ENCODE measurements at regions not wholly inside any gene's neighbourhood (a gene's known extent, or its start where the extent isn't known, plus 50 kb on each side); places are given as distances from the start of the nearest gene placed in this dataset.
A peak's percentile ranks its signal among the peaks of the same experiment; 100 is the strongest.
"Not testable (repeated sequence)": the region's sequence is repeated elsewhere in the genome, so short reads cannot be mapped to it uniquely, and the experiment has no call there.

- peak; percentile 69 for DNase-seq (ENCODE audit: low read depth, low spot score)
Measured at GRCh38 chr17:30731210-30732132, 93.0 kb downstream of the CRLF3 start.

GRCh38 chr17:30730837-30731209 lies 93.7 kb downstream of the CRLF3 start:
- not testable (repeated sequence) for DNase-seq (ENCODE audit: low read depth, low spot score)

- DNase-seq (ENCODE audit: low read depth, low spot score): not testable (repeated sequence)
Measured at GRCh38 chr17:30730171-30730836, 94.2 kb downstream of the CRLF3 start.

- not testable (repeated sequence) for DNase-seq (ENCODE audit: low read depth, low spot score)
Measured at GRCh38 chr17:30729471-30730170, 94.9 kb downstream of the CRLF3 start.

GRCh38 chr17:30727517-30727916 lies 97.0 kb downstream of the CRLF3 start:
- not testable (repeated sequence) for DNase-seq (ENCODE audit: low read depth, low spot score)

DNA sequence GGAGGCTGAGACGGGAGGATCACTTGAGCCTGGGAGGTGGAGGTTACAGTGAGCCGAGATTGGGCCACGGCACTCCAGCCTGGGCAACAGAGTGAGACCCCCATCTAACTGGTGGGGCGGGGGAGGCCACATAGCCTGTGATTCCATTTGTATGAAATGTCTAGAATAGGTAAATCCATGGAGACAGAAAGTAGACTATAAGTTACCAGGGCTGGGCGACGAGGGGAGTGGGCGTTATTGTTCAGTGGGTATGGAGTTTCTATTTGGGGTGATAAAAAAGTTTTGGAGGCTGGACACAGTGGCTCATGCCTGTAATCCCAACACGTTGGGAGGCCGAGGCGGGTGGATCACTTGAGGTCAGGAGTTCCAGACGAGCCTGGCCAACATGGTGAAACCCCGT lies 97.8 kb downstream of the CRLF3 start:
- not testable (repeated sequence) for DNase-seq (ENCODE audit: low read depth, low spot score)

GRCh38 chr17:30726310-30726709 lies 98.2 kb downstream of the CRLF3 start:
- DNase-seq (ENCODE audit: low read depth, low spot score): not testable (repeated sequence)

DNA sequence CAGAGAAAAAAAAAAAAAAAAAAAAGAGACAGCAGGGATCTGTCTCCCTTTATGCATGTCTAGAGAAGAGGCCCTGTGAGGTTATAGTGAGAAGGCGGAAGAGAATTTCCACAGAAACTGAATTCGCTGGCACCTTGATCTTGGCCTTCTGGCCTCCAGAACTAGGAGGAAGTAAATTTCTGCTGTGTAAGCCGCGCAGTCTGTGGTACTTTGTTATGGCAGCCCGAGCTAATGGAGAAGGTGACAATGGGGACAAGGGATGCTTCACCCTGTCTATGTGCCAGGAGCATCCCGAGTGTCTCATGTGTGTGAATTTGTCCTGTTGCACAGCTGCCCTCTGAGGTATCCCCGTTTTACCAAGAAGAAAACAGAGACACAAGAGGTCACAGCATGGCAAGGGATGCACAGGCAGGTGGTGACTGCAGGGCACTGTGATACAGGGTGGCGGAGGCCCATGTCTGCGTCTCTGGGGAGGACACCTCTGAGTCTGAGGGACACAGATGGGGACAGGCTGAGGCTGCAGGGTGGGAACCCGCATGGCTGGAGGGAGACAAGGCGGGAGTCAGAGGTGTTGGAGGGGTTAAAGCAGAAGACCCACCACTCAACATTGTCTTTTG lies 100.3 kb downstream of the CRLF3 start:
- not testable (repeated sequence) for DNase-seq (ENCODE audit: low read depth, low spot score)

DNA sequence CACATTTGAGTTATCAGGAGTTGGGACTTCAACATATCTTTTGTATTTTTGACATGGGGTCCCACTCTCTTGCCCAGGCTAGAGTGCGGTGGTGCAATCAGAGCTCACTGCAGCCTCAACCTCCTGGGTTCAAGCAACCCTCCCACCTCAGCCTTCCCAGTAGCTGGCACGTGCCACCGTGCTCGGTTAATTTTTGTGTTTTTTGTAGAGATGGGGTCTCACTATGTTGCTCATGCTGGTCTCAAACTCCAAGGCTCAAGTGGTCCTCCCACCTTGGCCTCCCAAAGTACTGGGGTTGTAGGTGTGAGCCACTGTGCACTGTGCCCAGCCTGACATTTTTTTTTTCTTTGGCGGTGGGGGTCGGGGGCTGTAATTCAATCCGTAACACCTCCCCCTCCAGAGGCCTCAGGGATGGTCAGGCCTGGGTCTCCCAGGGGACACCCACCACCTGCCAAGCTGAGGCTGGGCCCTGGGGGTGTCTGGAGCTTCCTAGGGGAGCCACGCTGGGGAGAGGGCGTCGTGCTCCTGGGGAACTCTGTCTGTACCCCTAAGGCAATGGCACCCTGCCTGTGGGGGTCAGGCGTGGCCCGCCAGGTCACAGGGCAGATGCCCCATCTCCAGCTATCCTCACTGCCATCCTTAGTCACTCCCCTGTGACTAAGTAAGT lies 102.2 kb downstream of the CRLF3 start:
- not testable (repeated sequence) for DNase-seq (ENCODE audit: low read depth, low spot score)

GRCh38 chr17:30720971-30721370 lies 103.5 kb downstream of the CRLF3 start:
- DNase-seq (ENCODE audit: low read depth, low spot score): not testable (repeated sequence)

- DNase-seq (ENCODE audit: low read depth, low spot score): no peak
Measured at GRCh38 chr17:30720013-30720471, 104.5 kb downstream of the CRLF3 start.

DNA sequence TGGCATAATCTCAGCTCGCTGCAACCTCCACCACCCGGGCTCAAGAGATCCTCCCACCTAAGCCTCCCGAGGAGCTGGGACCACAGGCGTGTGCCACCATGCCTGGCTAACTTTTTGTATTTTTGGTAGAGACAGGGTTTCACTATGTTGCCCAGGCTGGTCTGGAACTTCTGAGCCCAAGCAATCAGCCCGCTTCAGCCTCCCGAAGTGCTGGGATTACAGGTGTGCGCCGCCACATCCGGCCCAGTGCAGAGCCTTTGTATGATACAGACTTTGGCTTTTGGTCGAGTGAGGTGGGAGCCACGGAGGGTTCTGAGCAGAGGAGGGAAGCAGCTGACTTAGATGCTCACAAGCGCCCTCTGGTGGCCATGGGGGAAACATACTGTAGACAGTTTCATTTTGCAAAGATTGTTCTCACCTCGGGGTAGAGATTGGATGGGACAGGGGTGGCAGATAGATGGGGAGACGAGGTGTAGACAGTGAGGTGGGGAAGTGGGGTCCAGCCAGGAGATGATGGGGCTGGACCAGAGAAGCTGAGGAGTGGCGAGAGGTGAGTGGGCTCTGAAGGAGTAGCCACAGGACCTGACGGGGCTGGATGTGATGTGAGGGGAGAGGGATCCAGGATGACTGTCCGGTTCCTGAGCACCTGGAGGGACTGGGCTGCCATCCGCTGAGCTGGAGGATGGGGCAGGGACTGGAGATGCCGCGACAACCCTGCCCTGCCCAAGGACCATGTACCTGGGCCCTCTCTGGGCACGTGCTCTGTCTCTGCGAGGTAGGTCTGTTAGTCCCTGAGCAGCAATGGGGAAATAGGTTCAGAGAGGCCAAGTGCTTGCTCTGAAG lies 105.1 kb downstream of the CRLF3 start:
- peak; percentile 54 for DNase-seq (ENCODE audit: low read depth, low spot score)

- DNase-seq (ENCODE audit: low read depth, low spot score): not testable (repeated sequence)
Measured at GRCh38 chr17:30718691-30719090, 105.8 kb downstream of the CRLF3 start.

- not testable (repeated sequence) for DNase-seq (ENCODE audit: low read depth, low spot score)
Measured at GRCh38 chr17:30718099-30718447, 106.4 kb downstream of the CRLF3 start.

GRCh38 chr17:30717291-30718098 lies 107.0 kb downstream of the CRLF3 start:
- no peak for DNase-seq (ENCODE audit: low read depth, low spot score)

GRCh38 chr17:30716461-30717290 lies 107.8 kb downstream of the CRLF3 start:
- DNase-seq (ENCODE audit: low read depth, low spot score): no peak

DNA sequence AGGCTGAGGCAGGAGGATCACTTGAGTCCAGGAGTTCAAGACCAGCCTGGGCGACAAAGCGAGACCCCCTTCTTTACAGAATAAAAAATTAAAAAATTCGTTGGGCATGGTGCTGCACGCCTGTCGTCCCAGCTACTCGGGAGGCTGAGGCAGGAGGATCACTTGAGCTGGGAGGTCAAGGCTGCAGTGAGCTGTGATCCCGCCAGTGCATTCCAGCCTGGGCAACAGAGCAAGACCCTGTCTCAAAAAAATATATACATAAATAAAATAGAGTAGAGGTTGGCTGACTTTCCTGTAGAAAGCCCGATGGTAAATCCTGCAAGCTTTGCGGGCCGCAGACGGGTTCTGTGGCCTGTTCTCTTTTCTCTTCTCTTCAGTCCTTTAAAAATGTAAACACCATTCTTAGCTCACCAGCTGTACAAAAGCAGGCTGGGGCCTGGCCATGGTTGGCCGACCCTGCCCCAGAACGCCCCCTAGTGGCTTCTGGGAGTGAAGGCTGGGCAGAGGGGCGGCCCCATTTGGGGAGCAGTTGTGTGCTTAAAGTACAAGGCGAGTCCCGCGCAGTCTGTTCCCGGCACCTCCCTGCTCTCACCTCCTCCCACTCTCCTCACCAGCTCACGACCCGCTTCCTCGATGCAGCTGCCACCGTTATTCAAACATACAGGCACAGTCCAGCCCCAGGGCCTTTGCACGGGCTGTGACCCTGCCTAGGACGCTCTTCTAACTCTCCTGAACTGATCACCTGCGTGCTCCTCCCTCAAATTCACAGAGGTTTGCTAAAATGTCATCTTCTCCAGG lies 109.5 kb downstream of the CRLF3 start:
- not testable (repeated sequence) for DNase-seq (ENCODE audit: low read depth, low spot score)

DNA sequence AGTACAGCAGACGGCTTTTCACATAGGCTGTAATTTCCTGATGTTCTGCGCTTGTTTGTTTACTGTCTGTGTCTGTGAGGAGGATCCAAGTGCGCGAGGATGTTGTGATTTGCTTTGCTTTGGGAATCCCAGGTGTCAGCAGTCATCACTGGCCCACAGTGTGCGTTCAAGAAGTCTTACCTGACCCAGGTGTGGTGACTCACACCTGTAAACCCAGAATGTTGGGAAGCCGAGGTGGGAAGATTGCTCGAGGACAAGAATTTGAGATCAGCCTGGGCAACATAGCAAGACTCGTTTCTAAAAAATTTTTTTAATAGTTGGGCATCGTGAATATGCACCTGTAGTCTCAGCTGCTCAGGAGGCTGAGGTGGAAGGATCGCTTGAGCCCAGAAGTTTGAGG lies 110.7 kb downstream of the CRLF3 start:
- DNase-seq (ENCODE audit: low read depth, low spot score): not testable (repeated sequence)
